ENCODE measurements at regions not wholly inside any gene's neighbourhood (a gene's known extent, or its start where the extent isn't known, plus 50 kb on each side); places are given as distances from the start of the nearest gene placed in this dataset.
"Not testable (repeated sequence)": the region's sequence is repeated elsewhere in the genome, so short reads cannot be mapped to it uniquely, and the experiment has no call there.

- DNase-seq = no peak
Measured at GRCh38 chr13:76829572-76830327, 56.5 kb downstream of the KCTD12 start.

- no peak for DNase-seq
Measured at GRCh38 chr13:76828316-76828741, 57.9 kb downstream of the KCTD12 start.

- DNase-seq = no peak
Measured at GRCh38 chr13:76826527-76826926, 59.7 kb downstream of the KCTD12 start.

GRCh38 chr13:76825430-76825829 is 60.8 kb downstream of the KCTD12 start:
- no peak for DNase-seq

GRCh38 chr13:76823969-76824368 is 62.2 kb downstream of the KCTD12 start:
- no peak for DNase-seq

- no peak for DNase-seq
Measured at GRCh38 chr13:76822698-76823267, 63.4 kb downstream of the KCTD12 start.

- not testable (repeated sequence) for DNase-seq
Measured at GRCh38 chr13:76821222-76821621, 65.0 kb downstream of the KCTD12 start.

- no peak for DNase-seq
Measured at GRCh38 chr13:76820759-76821158, 65.4 kb downstream of the KCTD12 start.

- no peak for DNase-seq
Measured at GRCh38 chr13:76816394-76816793, 69.8 kb downstream of the KCTD12 start.

GRCh38 chr13:76815344-76815743 is 70.9 kb downstream of the KCTD12 start:
- no peak for DNase-seq

- no peak for DNase-seq
Measured at GRCh38 chr13:76813891-76814290, 72.3 kb downstream of the KCTD12 start.

GRCh38 chr13:76813000-76813691 is 73.1 kb downstream of the KCTD12 start:
- DNase-seq = no peak

GRCh38 chr13:76812206-76812897 is 73.9 kb downstream of the KCTD12 start:
- DNase-seq = no peak

GRCh38 chr13:76809389-76809788 is 76.8 kb downstream of the KCTD12 start:
- no peak for DNase-seq

- DNase-seq = no peak
Measured at GRCh38 chr13:76808927-76809326, 77.3 kb downstream of the KCTD12 start.

- no peak for DNase-seq
Measured at GRCh38 chr13:76804801-76805200, 81.4 kb downstream of the KCTD12 start.

- no peak for DNase-seq
Measured at GRCh38 chr13:76803831-76804230, 82.4 kb downstream of the KCTD12 start.

GRCh38 chr13:76800943-76801342 is 85.3 kb downstream of the KCTD12 start:
- no peak for DNase-seq

GRCh38 chr13:76799696-76800095 is 86.5 kb downstream of the KCTD12 start:
- no peak for DNase-seq

- no peak for DNase-seq
Measured at GRCh38 chr13:76798037-76798436, 88.2 kb downstream of the KCTD12 start.

- DNase-seq = no peak
Measured at GRCh38 chr13:76797361-76797760, 88.8 kb downstream of the KCTD12 start.

GRCh38 chr13:76796851-76797250 is 89.4 kb downstream of the KCTD12 start:
- no peak for DNase-seq

Data from activated T-cell treated with anti-CD3 and anti-CD28 coated beads, Interleukin-2, amount 50 U/mL, for 48 hours (primary cell).